H9 (cell line): ENCODE measurements at regions not wholly inside any gene's neighbourhood (a gene's known extent, or its start where the extent isn't known, plus 50 kb on each side); places are given as distances from the start of the nearest gene placed in this dataset.
A peak's percentile ranks its signal among the peaks of the same experiment; 100 is the strongest.

ENCODE experiments used
- DNase-seq: peaks from one replicate; pipeline ENCODE4 v3.0.0-alpha.2; 2017
- H2AFZ ChIP-seq: one replicate; pipeline ENCODE4 v1.6.1; 2013; ENCODE audit warnings: mild to moderate bottlenecking, low read length, control low read depth, moderate library complexity
- H2AK5ac ChIP-seq: 2 replicates; pipeline ENCODE4 v1.6.1; 2013; ENCODE audit warnings: low read length, control low read depth, mixed read lengths; ENCODE audit not compliant: insufficient read length
- H2BK120ac ChIP-seq: one replicate; pipeline ENCODE4 v1.6.1; 2013; ENCODE audit warnings: low read depth, mild to moderate bottlenecking, low read length, control low read depth, inconsistent platforms; ENCODE audit not compliant: poor library complexity, severe bottlenecking
- H2BK12ac ChIP-seq: 2 replicates; pipeline ENCODE4 v1.6.1; 2013; ENCODE audit warnings: low read length, control low read depth, mixed read lengths, low read depth; ENCODE audit not compliant: insufficient read length
- H2BK15ac ChIP-seq: 2 replicates; pipeline ENCODE4 v1.6.1; 2013; ENCODE audit warnings: low read depth, low read length, control low read depth
- H2BK20ac ChIP-seq: one replicate; pipeline ENCODE4 v1.6.1; 2013; ENCODE audit warnings: low read depth, mild to moderate bottlenecking, low read length, control low read depth, inconsistent platforms; ENCODE audit not compliant: poor library complexity, severe bottlenecking
- H2BK5ac ChIP-seq: 2 replicates; pipeline ENCODE4 v1.6.1; 2013; ENCODE audit warnings: low read length, control low read depth, mixed read lengths; ENCODE audit not compliant: insufficient read length
- H3K14ac ChIP-seq: 2 replicates; pipeline ENCODE4 v1.6.1; 2013; ENCODE audit warnings: low read length, control low read depth; ENCODE audit not compliant: insufficient read depth
- H3K18ac ChIP-seq: 2 replicates; pipeline ENCODE4 v1.6.1; 2013; ENCODE audit warnings: low read depth, mild to moderate bottlenecking, mixed read lengths, low read length, control low read depth; ENCODE audit not compliant: insufficient read length
- H3K23ac ChIP-seq: 2 replicates; pipeline ENCODE4 v1.6.1; 2013; ENCODE audit warnings: low read length, control low read depth, mixed read lengths, low read depth; ENCODE audit not compliant: insufficient read length
- H3K23me2 ChIP-seq: 2 replicates; pipeline ENCODE4 v1.6.1; 2013; ENCODE audit warnings: low read depth, mild to moderate bottlenecking, mixed read lengths, low read length, control low read depth; ENCODE audit not compliant: insufficient read length, poor library complexity, severe bottlenecking
- H3K27ac ChIP-seq: 2 replicates; pipeline ENCODE4 v1.5.1; 2013; ENCODE audit warnings: low read length, control low read depth, mixed read lengths, low read depth; ENCODE audit not compliant: insufficient read length
- H3K27me3 ChIP-seq: 2 replicates; pipeline ENCODE4 v1.6.1; 2013; ENCODE audit warnings: low read length, control low read depth, inconsistent platforms; ENCODE audit not compliant: insufficient read depth
- H3K4ac ChIP-seq: 2 replicates; pipeline ENCODE4 v1.6.1; 2013; ENCODE audit warnings: low read depth, mild to moderate bottlenecking, control low read depth, inconsistent platforms, low read length, moderate library complexity
- H3K4me1 ChIP-seq: 2 replicates; pipeline ENCODE4 v1.6.1; 2013; ENCODE audit warnings: low read length, control low read depth, inconsistent platforms; ENCODE audit not compliant: insufficient read depth
- H3K4me2 ChIP-seq: 2 replicates; pipeline ENCODE4 v1.6.1; 2013; ENCODE audit warnings: low read length, control low read depth, mixed read lengths; ENCODE audit not compliant: insufficient read length, insufficient read depth
- H3K56ac ChIP-seq: 2 replicates; pipeline ENCODE4 v1.6.1; 2013; ENCODE audit warnings: low read depth, mild to moderate bottlenecking, mixed read lengths, low read length, control low read depth; ENCODE audit not compliant: insufficient read length
- H3K79me1 ChIP-seq: 2 replicates; pipeline ENCODE4 v1.6.1; 2013; ENCODE audit warnings: low read depth, mild to moderate bottlenecking, moderate library complexity, low read length, control low read depth, inconsistent platforms; ENCODE audit not compliant: insufficient read depth, poor library complexity, severe bottlenecking
- H3K79me2 ChIP-seq: 2 replicates; pipeline ENCODE4 v1.6.1; 2013; ENCODE audit warnings: low read length, control low read depth, inconsistent platforms; ENCODE audit not compliant: insufficient read depth
- H3K9ac ChIP-seq: 2 replicates; pipeline ENCODE4 v1.6.1; 2013; ENCODE audit warnings: low read length, control low read depth, mixed read lengths; ENCODE audit not compliant: insufficient read length; ENCODE audit errors: extremely low read depth
- H3K9me3 ChIP-seq: one replicate; pipeline ENCODE4 v1.6.1; 2013; ENCODE audit warnings: low read depth, low read length, inconsistent platforms; ENCODE audit not compliant: control insufficient read depth
- H3T11ph ChIP-seq: one replicate; pipeline ENCODE4 v1.6.1; 2013; ENCODE audit warnings: mild to moderate bottlenecking, low read length, control low read depth, inconsistent platforms
- H4K20me1 ChIP-seq: one replicate; pipeline ENCODE4 v1.6.1; 2013; ENCODE audit not compliant: control insufficient read depth, insufficient read length, insufficient read depth
- H4K5ac ChIP-seq: 2 replicates; pipeline ENCODE4 v1.6.1; 2013; ENCODE audit warnings: low read depth, mild to moderate bottlenecking, mixed read lengths, low read length, control low read depth; ENCODE audit not compliant: insufficient read length
- H4K8ac ChIP-seq: replicated peaks from 2 replicates; pipeline ENCODE4 v1.6.1; 2013; ENCODE audit warnings: low read length, control low read depth, mixed read lengths, low read depth; ENCODE audit not compliant: insufficient read length
- H4K91ac ChIP-seq: 2 replicates; pipeline ENCODE4 v1.6.1; 2013; ENCODE audit warnings: low read depth, mild to moderate bottlenecking, moderate library complexity, mixed read lengths, low read length, control low read depth; ENCODE audit not compliant: insufficient read length
- H3K27ac Mint-ChIP-seq, 3 experiments: 2 replicates in 2 of 3; 3 replicates in 1 of 3; pipeline ENCODE4 v1.8.0; 2020 to 2021; ENCODE audit warnings: mixed read lengths in 3 of 3, mild to moderate bottlenecking in 1 of 3, moderate library complexity in 1 of 3
- H3K27me3 Mint-ChIP-seq: 2 replicates; pipeline ENCODE4 v1.8.0; 2021; ENCODE audit warnings: low read depth, mild to moderate bottlenecking, moderate library complexity, mixed read lengths
- H3K36me3 Mint-ChIP-seq, 3 experiments: 2 replicates in 2 of 3; 3 replicates in 1 of 3; pipeline ENCODE4 v1.8.0; 2020 to 2021; ENCODE audit warnings: low read depth in 3 of 3, mixed read lengths in 3 of 3; ENCODE audit not compliant: insufficient read depth in 1 of 3
- H3K4me1 Mint-ChIP-seq, 2 experiments: 2 replicates each; pipeline ENCODE4 v1.8.0; 2020; ENCODE audit warnings: mixed read lengths in 2 of 2
- H3K4me3 Mint-ChIP-seq, 2 experiments: 2 replicates in 1 of 2; 3 replicates in 1 of 2; pipeline ENCODE4 v1.8.0; 2020 to 2021; ENCODE audit warnings: mild to moderate bottlenecking in 2 of 2, mixed read lengths in 2 of 2, moderate library complexity in 1 of 2
- H3K9me3 Mint-ChIP-seq, 2 experiments: 2 replicates in 1 of 2; 3 replicates in 1 of 2; pipeline ENCODE4 v1.8.0; 2020; ENCODE audit warnings: mild to moderate bottlenecking in 2 of 2, mixed read lengths in 2 of 2, moderate library complexity in 1 of 2
- WGBS: extraction: QIAGEN DNeasy Blood & Tissue Kit; methylation state at CpG from one replicate; pipeline ENCODE4 v1.1.7; 2013; ENCODE audit warnings: missing lambda C conversion rate, low lambda C conversion rate, mixed read lengths; ENCODE audit not compliant: insufficient read length; ENCODE audit errors: extremely low coverage; 5-methylcytosine and 5-hydroxymethylcytosine counted together
- TF ChIP-seq, protein P1 (sequence below): fragments of 200-600 bp; sonication (generic); conservative IDR thresholded peaks from 3 replicates; pipeline ENCODE4 v1.8.0; 2021; ENCODE audit warnings: antibody characterized with exemption, mild to moderate bottlenecking

DNA sequence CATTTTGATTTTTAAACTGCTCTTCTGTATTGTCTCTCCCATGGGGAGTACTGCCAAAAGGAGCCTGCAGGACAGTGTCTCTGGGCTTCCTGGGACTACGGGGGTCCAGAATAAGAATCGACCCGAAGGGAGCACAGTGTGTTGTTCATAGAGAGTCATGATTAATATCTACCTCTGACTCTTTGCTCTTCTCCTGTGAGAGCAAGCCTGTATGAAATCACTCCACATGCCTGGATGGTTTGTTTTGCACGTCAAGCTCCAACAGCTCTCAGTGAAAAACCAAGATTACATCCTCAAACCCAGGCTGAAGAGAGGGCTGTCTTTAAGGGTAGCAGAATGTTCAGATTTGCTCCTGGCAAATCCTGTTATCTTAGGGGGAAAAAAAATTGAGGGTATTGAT is 1860.0 kb upstream of the WWC1 start:
- H3K9ac ChIP-seq = no peak overlapping the region
- no peak overlapping the region for H2AK5ac ChIP-seq
- no peak overlapping the region for H4K5ac ChIP-seq
- peak overlapping the region; percentile 61 for H3K27ac ChIP-seq
- H4K91ac ChIP-seq = no peak overlapping the region
- no peaks in the 10 kb centered on the region for H3K79me2 ChIP-seq
- no peak overlapping the region for H2BK120ac ChIP-seq
- H2BK20ac ChIP-seq = no peak overlapping the region
- H3T11ph ChIP-seq = no peak overlapping the region
- H3K4me1 ChIP-seq = peaks cover 7% of the 10 kb centered on the region; the same call in 1 of the 2 replicates
- Mint-ChIP-seq H3K4me1 (peaks cover 45 to 51% of the 10 kb centered on the region in 2 experiments), H3K27me3 (no peaks in the 10 kb centered on the region), H3K9me3 (no peaks in the 10 kb centered on the region; a peak in 3 of 5 replicates), H3K36me3 (peaks cover 0 to 25% (median 8%) of the 10 kb centered on the region in 3 experiments; a peak in 5 of 7 replicates), H3K27ac (peak overlapping the region; percentile 94 to 99 (median 99)), H3K4me3 (peak overlapping the region; percentile 53 to 61; a peak in 4 of 5 replicates)
- H3K23ac ChIP-seq = no peak overlapping the region
- H2BK15ac ChIP-seq = no peak overlapping the region
- H3K9me3 ChIP-seq = no peaks in the 10 kb centered on the region
- H3K23me2 ChIP-seq = peaks cover 2% of the 10 kb centered on the region
- no peaks in the 10 kb centered on the region for H3K79me1 ChIP-seq
- DNase-seq = no peak
- peak overlapping the region; percentile 38 for H3K4me2 ChIP-seq
- H4K8ac ChIP-seq = no peak overlapping the region
- TF ChIP-seq, protein P1, sequence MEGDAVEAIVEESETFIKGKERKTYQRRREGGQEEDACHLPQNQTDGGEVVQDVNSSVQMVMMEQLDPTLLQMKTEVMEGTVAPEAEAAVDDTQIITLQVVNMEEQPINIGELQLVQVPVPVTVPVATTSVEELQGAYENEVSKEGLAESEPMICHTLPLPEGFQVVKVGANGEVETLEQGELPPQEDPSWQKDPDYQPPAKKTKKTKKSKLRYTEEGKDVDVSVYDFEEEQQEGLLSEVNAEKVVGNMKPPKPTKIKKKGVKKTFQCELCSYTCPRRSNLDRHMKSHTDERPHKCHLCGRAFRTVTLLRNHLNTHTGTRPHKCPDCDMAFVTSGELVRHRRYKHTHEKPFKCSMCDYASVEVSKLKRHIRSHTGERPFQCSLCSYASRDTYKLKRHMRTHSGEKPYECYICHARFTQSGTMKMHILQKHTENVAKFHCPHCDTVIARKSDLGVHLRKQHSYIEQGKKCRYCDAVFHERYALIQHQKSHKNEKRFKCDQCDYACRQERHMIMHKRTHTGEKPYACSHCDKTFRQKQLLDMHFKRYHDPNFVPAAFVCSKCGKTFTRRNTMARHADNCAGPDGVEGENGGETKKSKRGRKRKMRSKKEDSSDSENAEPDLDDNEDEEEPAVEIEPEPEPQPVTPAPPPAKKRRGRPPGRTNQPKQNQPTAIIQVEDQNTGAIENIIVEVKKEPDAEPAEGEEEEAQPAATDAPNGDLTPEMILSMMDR = no peak
- no peak overlapping the region for H2BK5ac ChIP-seq
- no peak overlapping the region for H3K14ac ChIP-seq
- no peak overlapping the region for H3K4ac ChIP-seq
- H3K56ac ChIP-seq = no peak overlapping the region
- H4K20me1 ChIP-seq = no peaks in the 10 kb centered on the region
- H3K27me3 ChIP-seq = no peaks in the 10 kb centered on the region
- H2AFZ ChIP-seq = no peak overlapping the region
- WGBS = no CpG with 5 or more reads among the region's 4 CpGs
- H2BK12ac ChIP-seq = no peak overlapping the region
- no peak overlapping the region for H3K18ac ChIP-seq
